MM.1S (cell line): ENCODE measurements at regions not wholly inside any gene's neighbourhood (a gene's known extent, or its start where the extent isn't known, plus 50 kb on each side); places are given as distances from the start of the nearest gene placed in this dataset.

Experiments used
- EZH2 ChIP-seq: fragments of 300-600 bp; sonication (generic); optimal IDR thresholded peaks from 2 replicates; pipeline ENCODE3; 2017; ENCODE audit warnings: low read depth, mild to moderate bottlenecking, antibody characterized with exemption, low read length, mixed read lengths
- TF ChIP-seq, protein P1 (sequence below): fragments of 300-600 bp; sonication (generic); IDR thresholded peaks from 2 replicates; pipeline ENCODE4 v1.5.1; 2016; ENCODE audit warnings: antibody characterized with exemption, low read length, mixed read lengths

GRCh38 chr6:103284835-103285234 is 1574.9 kb downstream of the HACE1 start:
- TF ChIP-seq EZH2 = no peak
- TF ChIP-seq, protein P1, sequence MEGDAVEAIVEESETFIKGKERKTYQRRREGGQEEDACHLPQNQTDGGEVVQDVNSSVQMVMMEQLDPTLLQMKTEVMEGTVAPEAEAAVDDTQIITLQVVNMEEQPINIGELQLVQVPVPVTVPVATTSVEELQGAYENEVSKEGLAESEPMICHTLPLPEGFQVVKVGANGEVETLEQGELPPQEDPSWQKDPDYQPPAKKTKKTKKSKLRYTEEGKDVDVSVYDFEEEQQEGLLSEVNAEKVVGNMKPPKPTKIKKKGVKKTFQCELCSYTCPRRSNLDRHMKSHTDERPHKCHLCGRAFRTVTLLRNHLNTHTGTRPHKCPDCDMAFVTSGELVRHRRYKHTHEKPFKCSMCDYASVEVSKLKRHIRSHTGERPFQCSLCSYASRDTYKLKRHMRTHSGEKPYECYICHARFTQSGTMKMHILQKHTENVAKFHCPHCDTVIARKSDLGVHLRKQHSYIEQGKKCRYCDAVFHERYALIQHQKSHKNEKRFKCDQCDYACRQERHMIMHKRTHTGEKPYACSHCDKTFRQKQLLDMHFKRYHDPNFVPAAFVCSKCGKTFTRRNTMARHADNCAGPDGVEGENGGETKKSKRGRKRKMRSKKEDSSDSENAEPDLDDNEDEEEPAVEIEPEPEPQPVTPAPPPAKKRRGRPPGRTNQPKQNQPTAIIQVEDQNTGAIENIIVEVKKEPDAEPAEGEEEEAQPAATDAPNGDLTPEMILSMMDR = no peak
